Neural cell (in vitro differentiated cells): ENCODE measurements at regions not wholly inside any gene's neighbourhood (a gene's known extent, or its start where the extent isn't known, plus 50 kb on each side); places are given as distances from the start of the nearest gene placed in this dataset.

Source experiments
- CTCF ChIP-seq: fragments of 450-650 bp; IDR thresholded peaks from 2 replicates; pipeline ENCODE4 v1.5.1; 2014; ENCODE audit warnings: antibody characterized with exemption, mild to moderate bottlenecking, moderate library complexity; ENCODE audit not compliant: poor library complexity, severe bottlenecking
- RAD21 ChIP-seq: fragments of 450-650 bp; conservative IDR thresholded peaks from 2 replicates; pipeline ENCODE4 v1.6.1; 2014; ENCODE audit warnings: antibody characterized with exemption, mild to moderate bottlenecking, moderate library complexity

DNA sequence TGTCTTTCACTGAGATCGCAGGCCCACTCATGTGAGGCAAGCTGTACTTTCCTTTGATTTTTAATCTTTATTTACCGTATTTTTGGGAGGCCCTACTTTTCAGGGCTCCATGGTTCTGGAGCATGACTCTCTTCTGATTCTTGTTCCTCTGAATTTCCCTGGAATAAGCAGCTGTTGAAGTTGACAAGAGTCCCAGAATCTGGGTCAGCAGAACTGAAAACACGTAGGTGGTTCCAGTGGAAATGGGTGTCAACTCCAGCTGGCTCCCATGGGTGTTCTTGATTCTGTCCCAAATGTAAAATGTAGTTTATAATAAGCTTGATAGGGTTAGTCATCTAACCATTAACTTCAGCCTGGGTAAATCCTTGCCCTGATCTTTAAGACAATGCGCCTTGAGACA, 409.4 kb downstream of the GATA3 start:
- TF ChIP-seq CTCF = no peak
- no peak for TF ChIP-seq RAD21
